ENCODE measurements at regions not wholly inside any gene's neighbourhood (a gene's known extent, or its start where the extent isn't known, plus 50 kb on each side); places are given as distances from the start of the nearest gene placed in this dataset.
"Not testable (repeated sequence)": the region's sequence is repeated elsewhere in the genome, so short reads cannot be mapped to it uniquely, and the experiment has no call there.

DNA sequence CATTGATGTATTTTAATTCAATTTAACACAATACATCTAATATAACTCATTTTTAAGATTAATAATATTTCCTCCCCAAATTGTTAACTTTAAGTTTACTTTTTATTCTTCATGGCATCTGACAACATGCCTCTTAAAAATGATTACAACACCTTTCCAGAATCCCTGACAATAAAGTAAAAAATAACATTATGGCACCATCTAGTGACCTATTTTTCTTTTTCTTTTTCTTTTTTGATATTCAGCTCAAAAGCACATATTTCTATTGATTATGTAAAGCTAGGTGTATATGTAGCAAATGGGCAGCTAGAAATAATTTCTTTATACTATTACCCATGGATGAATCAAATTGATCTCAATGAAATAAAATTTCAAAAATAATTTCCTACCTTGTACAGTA, 834.3 kb upstream of the CDH8 start:
- H3K4me3 ChIP-seq (ENCODE audit: low read depth, low read length): no peak overlapping the region
- DNase-seq (ENCODE audit: low read depth): no peak

GRCh38 chr16:62869837-62870236, 833.6 kb upstream of the CDH8 start:
- no peak overlapping the region for H3K4me3 ChIP-seq (ENCODE audit: low read depth, low read length)
- no peak for DNase-seq (ENCODE audit: low read depth)

GRCh38 chr16:62863139-62863538, 826.9 kb upstream of the CDH8 start:
- no peak overlapping the region for H3K4me3 ChIP-seq (ENCODE audit: low read depth, low read length)
- no peak for DNase-seq (ENCODE audit: low read depth)

DNA sequence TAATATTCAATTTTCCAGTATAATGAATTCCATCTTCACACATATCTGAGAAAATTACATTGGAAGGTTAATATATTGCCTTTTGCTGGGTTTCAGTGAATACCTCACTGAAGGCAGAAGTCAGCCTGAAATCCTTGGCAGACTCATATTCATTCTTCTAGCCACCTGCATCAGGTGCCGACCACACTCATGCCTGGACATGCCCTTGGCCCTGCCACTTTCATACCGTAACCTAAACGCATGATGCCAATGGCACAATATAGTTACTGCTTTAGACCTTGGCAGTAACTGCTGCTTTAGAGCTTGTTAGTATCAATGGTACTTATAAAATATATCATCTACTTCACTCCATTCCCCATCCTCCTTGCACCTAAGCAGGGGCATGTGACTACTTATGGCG, 817.6 kb upstream of the CDH8 start:
- H3K4me3 ChIP-seq (ENCODE audit: low read depth, low read length): no peak overlapping the region
- no peak for DNase-seq (ENCODE audit: low read depth)

DNA sequence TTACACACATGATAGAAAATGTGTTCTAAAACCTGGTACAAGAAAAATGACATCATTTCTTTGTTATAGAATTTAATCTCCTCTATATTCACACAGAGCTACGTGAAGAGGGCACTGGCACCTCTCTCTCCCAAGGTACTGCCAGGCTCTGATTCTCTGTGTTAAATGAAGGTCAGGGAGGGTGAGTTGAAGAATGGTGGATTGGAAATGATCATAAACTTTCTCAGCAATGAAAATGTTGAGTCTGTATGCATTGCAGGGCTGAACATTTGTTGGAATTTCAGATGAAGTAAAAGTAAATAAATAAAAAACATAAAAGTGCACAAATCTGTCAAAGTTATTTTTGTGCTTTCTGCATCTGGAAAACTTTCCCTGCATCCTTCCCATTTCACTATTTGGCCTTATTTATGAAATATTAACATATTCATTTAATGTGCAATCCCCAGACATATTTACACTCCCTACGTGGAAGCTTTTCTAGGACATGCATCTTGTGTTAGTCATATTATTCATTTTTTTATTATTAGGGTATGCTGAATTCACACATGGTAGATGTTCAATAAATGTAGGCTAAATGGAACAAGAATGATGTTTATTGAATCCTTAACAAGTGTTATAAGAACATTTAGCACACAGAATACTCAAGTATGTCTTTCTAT, 810.3 kb upstream of the CDH8 start:
- DNase-seq (ENCODE audit: low read depth): no peak
- no peak overlapping the region for H3K4me3 ChIP-seq (ENCODE audit: low read depth, low read length)

- H3K4me3 ChIP-seq (ENCODE audit: low read depth, low read length): no peak overlapping the region
- no peak for DNase-seq (ENCODE audit: low read depth)
Observed at GRCh38 chr16:62832214-62832613, 796.0 kb upstream of the CDH8 start.

DNA sequence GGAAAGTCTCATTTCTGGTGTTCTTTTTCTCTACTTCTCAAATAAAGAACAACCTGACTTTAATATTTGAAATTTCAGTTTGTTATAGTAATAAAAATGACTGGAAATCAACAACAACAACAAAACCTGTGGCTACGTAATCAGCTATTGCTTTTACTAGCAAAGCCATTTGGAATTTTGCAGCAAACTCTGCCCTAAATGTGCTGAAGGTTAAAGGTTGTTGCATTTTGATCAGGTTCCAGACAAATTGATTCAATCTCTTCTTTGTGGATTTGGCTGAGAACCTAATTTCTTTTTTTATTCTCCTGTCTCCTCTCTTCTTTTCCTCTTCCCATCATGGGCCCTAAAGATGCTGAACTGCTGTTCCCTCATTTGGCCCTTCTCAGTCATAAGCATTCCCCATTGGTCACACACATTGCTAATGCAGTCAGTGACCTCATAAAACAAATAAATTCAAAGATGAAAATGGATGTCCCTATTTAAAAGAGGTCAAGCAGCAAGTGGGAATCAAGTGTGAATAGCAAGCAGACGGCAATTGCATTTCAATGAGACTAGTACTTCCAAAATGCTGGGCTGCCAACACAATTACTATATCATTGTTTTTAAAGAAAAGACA, 795.1 kb upstream of the CDH8 start:
- H3K4me3 ChIP-seq (ENCODE audit: low read depth, low read length): no peak overlapping the region
- DNase-seq (ENCODE audit: low read depth): no peak

- no peak for DNase-seq (ENCODE audit: low read depth)
- H3K4me3 ChIP-seq (ENCODE audit: low read depth, low read length): no peak overlapping the region
Observed at GRCh38 chr16:62829607-62830006, 793.4 kb upstream of the CDH8 start.

DNA sequence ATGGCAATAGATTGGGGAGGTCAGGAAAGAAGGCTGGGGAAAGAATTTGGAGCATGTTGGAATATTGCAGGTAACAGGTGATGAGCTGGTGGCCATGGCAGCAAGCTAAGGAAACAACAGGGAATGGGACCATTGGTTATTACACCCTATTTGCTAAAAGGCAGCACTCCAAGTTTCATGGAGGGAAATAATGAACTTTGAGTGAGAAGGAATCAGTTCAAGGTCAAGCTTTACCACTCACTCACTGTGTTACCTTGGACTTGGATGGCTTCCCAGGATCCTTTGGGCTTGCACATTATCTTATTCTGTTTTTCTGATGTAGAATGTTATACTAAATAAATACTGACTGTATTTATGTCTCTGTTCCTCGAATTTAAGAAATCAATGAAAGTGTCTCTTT, 792.8 kb upstream of the CDH8 start:
- H3K4me3 ChIP-seq (ENCODE audit: low read depth, low read length): no peak overlapping the region
- DNase-seq (ENCODE audit: low read depth): no peak

GRCh38 chr16:62821824-62822223, 785.6 kb upstream of the CDH8 start:
- DNase-seq (ENCODE audit: low read depth): no peak
- no peak overlapping the region for H3K4me3 ChIP-seq (ENCODE audit: low read depth, low read length)

GRCh38 chr16:62816971-62817519, 780.8 kb upstream of the CDH8 start:
- DNase-seq (ENCODE audit: low read depth): no peak
- H3K4me3 ChIP-seq (ENCODE audit: low read depth, low read length): no peak overlapping the region

GRCh38 chr16:62814891-62815290, 778.7 kb upstream of the CDH8 start:
- no peak overlapping the region for H3K4me3 ChIP-seq (ENCODE audit: low read depth, low read length)
- no peak for DNase-seq (ENCODE audit: low read depth)

DNA sequence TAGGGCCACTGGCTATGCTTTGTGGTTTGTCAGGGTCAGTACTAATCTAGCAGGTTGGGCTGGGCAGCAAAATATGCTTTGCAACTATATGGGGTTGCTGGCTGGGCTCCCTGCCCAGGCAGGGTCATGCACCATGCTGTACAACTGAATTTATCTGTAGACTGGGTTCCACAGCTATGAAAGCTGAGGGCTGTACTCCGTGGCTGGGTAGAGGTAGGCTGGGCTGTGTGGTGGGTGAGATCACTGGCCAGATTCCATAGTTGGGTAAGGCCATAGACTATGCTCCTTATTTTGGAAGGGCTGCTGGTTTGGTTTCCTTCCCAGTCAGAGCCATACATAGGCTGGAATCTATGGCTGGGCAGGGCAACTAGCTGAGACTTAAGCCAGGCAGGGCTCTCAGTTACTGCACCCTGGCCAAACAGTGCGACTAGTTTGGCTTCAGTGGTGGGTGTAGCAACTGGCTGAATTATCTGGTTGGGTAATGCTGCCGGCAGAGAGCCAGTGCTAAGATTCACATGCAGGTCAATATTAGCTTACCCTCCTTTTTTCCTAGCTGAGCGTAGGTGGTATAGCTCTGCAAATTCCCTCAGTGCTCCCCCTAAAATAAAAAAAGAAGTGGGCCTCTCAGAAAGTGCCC, 769.1 kb upstream of the CDH8 start:
- DNase-seq (ENCODE audit: low read depth): no peak
- no peak overlapping the region for H3K4me3 ChIP-seq (ENCODE audit: low read depth, low read length)

DNA sequence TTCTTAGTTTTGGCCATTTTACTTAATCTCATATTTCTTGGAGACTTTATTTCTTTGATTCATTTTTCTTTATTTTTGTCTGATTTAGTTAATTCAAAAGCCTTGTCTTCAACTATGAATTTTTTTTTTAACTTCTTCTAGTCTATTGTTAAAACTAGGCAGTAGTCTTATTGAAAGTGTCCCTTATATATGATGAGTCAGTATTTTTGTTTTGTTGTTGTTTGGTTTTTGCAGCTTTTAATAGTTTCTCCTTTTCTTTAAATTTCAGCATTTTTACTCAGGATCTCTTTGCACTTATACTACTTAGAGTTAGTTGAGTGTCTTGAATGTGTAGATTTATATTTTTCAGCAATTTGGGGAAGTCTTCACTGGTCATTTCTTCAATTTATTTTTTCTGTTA, 758.5 kb upstream of the CDH8 start:
- DNase-seq (ENCODE audit: low read depth): no peak
- H3K4me3 ChIP-seq (ENCODE audit: low read depth, low read length): no peak overlapping the region

- not testable (repeated sequence) for DNase-seq (ENCODE audit: low read depth); H3K4me3 ChIP-seq (ENCODE audit: low read depth, low read length)
Observed at GRCh38 chr16:62780081-62780480, 743.8 kb upstream of the CDH8 start.

- H3K4me3 ChIP-seq (ENCODE audit: low read depth, low read length): no peak overlapping the region
Observed at GRCh38 chr16:62764572-62764971, 728.3 kb upstream of the CDH8 start.

DNA sequence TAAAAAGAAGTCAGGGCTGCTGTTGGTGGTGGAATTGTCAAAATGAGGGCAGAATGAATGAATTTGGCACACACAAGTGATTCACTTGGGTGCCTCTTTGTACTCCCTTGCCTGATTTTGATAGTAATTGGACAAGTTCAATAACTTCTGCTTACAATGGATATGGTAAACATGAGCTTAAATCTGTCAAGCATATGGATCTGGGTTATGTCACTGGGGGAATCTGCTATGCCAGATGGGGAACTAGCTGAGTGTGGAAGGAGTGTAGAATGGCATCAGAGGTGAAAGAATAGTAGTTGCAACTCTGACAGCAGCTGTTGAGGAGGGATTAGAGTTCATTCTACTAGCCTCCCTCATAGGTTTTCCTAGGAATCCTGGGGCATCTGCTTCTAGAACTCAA, 724.2 kb upstream of the CDH8 start:
- DNase-seq (ENCODE audit: low read depth): no peak
- H3K4me3 ChIP-seq (ENCODE audit: low read depth, low read length): no peak overlapping the region

More at GRCh38 chr16:62764572-62764971, 728.3 kb upstream of the CDH8 start:
- no peak for DNase-seq (ENCODE audit: low read depth)

DNA sequence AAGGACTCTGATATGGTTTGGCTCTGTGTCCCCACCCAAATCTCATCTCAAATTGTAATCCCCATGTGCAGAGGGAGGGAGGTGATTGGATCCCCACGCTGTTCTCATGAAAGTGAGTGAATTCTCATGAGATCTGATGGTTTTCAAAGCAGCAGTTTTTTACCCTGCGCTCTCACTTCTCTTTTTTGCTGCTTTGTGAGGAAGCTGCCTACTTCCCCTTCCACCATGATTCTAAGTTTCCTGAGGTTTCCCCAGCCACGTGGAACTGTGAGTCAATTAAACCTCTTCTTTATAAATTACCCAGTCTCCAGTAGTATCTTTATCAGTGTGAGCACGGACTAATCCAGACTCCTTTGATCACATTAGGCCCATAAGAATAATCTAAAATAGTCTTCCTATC, 719.7 kb upstream of the CDH8 start:
- DNase-seq (ENCODE audit: low read depth): no peak

GRCh38 chr16:62752854-62753253, 716.6 kb upstream of the CDH8 start:
- no peak for DNase-seq (ENCODE audit: low read depth)

More for the DNA sequence above, 719.7 kb upstream of the CDH8 start:
- no peak overlapping the region for H3K4me3 ChIP-seq (ENCODE audit: low read depth, low read length)

DNA sequence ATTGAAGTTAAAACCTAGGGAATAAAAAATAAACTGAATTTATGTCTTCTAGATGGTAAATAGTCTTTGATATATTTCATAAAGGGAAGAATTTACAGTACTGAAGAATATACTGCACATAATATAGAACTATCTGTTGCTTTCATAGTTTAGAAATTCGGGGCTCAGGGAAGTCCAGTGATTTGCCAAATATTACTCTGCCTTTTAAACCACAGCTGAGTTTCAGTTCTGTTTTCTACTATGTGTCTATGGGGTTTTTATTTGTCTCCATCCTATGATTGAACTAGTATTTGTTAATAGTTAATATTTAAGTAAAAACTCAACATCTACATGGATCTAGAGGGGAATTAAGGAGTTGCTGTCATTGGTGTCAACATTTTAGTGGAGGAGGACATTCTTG, 715.0 kb upstream of the CDH8 start:
- no peak for DNase-seq (ENCODE audit: low read depth)
- no peak overlapping the region for H3K4me3 ChIP-seq (ENCODE audit: low read depth, low read length)

More at GRCh38 chr16:62752854-62753253, 716.6 kb upstream of the CDH8 start:
- no peak overlapping the region for H3K4me3 ChIP-seq (ENCODE audit: low read depth, low read length)

GRCh38 chr16:62741692-62742091, 705.5 kb upstream of the CDH8 start:
- DNase-seq (ENCODE audit: low read depth): no peak

More at GRCh38 chr16:62741692-62742091, 705.5 kb upstream of the CDH8 start:
- H3K4me3 ChIP-seq (ENCODE audit: low read depth, low read length): no peak overlapping the region

Measured in skeletal muscle cell (primary cell).